WERI-Rb-1 (cell line): ENCODE measurements at regions not wholly inside any gene's neighbourhood (a gene's known extent, or its start where the extent isn't known, plus 50 kb on each side); places are given as distances from the start of the nearest gene placed in this dataset.

Source experiments
- DNase-seq: peaks from one replicate; pipeline ENCODE4 v3.0.0-alpha.2; 2020
- H3K27ac ChIP-seq: fragments of 250-450 bp; sonication (Bioruptor Pico); 2 replicates; pipeline ENCODE4 v1.5.1; 2020; ENCODE audit warnings: mild to moderate bottlenecking, moderate library complexity
- H3K27me3 ChIP-seq: fragments of 250-450 bp; sonication (Bioruptor Pico); 2 replicates; pipeline ENCODE4 v1.5.1; 2021; ENCODE audit warnings: mild to moderate bottlenecking, low read depth, moderate library complexity; ENCODE audit not compliant: insufficient read depth, severe bottlenecking
- H3K36me3 ChIP-seq: fragments of 250-450 bp; sonication (Bioruptor Pico); 2 replicates; pipeline ENCODE4 v1.5.1; 2020; ENCODE audit warnings: mild to moderate bottlenecking, moderate library complexity
- H3K4me3 ChIP-seq: 2 replicates; pipeline ENCODE4 v1.5.1; 2011; ENCODE audit warnings: low read depth, mild to moderate bottlenecking, control low read depth, low read length
- H3K9me3 ChIP-seq: fragments of 250-450 bp; sonication (Bioruptor Pico); 2 replicates; pipeline ENCODE4 v1.5.1; 2021; ENCODE audit warnings: mild to moderate bottlenecking, moderate library complexity; ENCODE audit not compliant: severe bottlenecking
- TF ChIP-seq, protein P1 (sequence below): IDR thresholded peaks from 2 replicates; pipeline ENCODE4 v1.5.1; 2011; ENCODE audit warnings: low read depth, mild to moderate bottlenecking, control low read depth, inconsistent platforms, low read length

- Histone ChIP-seq H3K27me3 (no peaks in the 10 kb centered on the region), H3K4me3 (no peak overlapping the region), H3K27ac (no peak overlapping the region), H3K36me3 (no peaks in the 10 kb centered on the region), H3K9me3 (peaks cover 2% of the 10 kb centered on the region)
- DNase-seq: no peak
- TF ChIP-seq, protein P1, sequence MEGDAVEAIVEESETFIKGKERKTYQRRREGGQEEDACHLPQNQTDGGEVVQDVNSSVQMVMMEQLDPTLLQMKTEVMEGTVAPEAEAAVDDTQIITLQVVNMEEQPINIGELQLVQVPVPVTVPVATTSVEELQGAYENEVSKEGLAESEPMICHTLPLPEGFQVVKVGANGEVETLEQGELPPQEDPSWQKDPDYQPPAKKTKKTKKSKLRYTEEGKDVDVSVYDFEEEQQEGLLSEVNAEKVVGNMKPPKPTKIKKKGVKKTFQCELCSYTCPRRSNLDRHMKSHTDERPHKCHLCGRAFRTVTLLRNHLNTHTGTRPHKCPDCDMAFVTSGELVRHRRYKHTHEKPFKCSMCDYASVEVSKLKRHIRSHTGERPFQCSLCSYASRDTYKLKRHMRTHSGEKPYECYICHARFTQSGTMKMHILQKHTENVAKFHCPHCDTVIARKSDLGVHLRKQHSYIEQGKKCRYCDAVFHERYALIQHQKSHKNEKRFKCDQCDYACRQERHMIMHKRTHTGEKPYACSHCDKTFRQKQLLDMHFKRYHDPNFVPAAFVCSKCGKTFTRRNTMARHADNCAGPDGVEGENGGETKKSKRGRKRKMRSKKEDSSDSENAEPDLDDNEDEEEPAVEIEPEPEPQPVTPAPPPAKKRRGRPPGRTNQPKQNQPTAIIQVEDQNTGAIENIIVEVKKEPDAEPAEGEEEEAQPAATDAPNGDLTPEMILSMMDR: no peak
Measured at GRCh38 chr5:4044881-4045280, 449.2 kb downstream of the IRX1 start.

DNA sequence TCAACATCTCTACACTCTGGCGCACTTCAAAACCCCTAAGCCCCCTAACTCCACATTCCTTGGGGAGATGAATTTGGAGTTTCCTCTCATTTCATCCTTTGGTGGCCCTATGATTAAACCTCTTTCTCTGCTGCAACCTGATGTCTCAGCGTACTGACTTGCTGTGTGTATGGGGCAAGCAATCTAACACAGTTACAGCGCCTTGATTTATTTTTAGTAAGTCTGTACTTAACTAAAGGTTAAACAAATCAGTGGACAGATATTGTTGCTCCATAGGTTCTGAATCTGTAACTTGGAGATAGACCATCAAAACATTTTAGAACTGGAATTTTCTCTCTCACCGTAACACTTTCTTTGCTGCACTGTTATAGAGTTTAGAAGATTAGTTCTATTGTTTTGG, 452.8 kb downstream of the IRX1 start:
- H3K27me3 ChIP-seq: no peaks in the 10 kb centered on the region
- no peak overlapping the region for H3K27ac ChIP-seq
- no peak for DNase-seq
- TF ChIP-seq, protein P1: no peak
- H3K4me3 ChIP-seq: no peak overlapping the region
- H3K9me3 ChIP-seq: peaks cover 2% of the 10 kb centered on the region
- H3K36me3 ChIP-seq: no peaks in the 10 kb centered on the region

GRCh38 chr5:4050203-4050602, 454.6 kb downstream of the IRX1 start:
- Histone ChIP-seq H3K27ac (no peak overlapping the region), H3K27me3 (no peaks in the 10 kb centered on the region), H3K4me3 (no peak overlapping the region), H3K36me3 (no peaks in the 10 kb centered on the region), H3K9me3 (no peaks in the 10 kb centered on the region)
- no peak for DNase-seq
- TF ChIP-seq, protein P1: no peak

- Histone ChIP-seq H3K4me3 (no peak overlapping the region), H3K36me3 (no peaks in the 10 kb centered on the region), H3K9me3 (no peaks in the 10 kb centered on the region), H3K27me3 (no peaks in the 10 kb centered on the region), H3K27ac (no peak overlapping the region)
- TF ChIP-seq, protein P1: no peak
- no peak for DNase-seq
Measured at GRCh38 chr5:4053136-4053535, 457.5 kb downstream of the IRX1 start.

GRCh38 chr5:4054092-4054491, 458.5 kb downstream of the IRX1 start:
- Histone ChIP-seq H3K9me3 (no peaks in the 10 kb centered on the region), H3K4me3 (no peak overlapping the region), H3K27ac (no peak overlapping the region), H3K27me3 (no peaks in the 10 kb centered on the region), H3K36me3 (no peaks in the 10 kb centered on the region)
- DNase-seq: no peak
- TF ChIP-seq, protein P1: no peak

DNA sequence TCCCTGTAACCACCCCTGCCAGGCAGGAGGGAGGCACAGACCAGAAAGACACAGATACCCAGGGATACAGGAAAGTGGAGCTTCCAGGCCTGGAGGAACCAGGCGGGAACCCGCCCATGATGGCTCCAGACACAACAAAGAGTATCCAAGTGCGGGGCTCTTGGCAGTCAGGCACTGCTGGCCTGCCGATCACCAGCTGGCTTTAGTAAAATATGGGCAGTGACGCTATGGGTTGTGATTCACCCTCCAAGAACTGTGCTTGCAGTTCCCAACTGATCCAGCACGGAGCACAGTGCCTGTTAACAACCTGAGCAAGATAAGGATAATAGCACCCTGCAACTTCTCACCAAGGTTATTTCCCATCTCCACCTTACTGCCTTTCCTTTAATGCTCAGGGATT, 463.3 kb downstream of the IRX1 start:
- TF ChIP-seq, protein P1: no peak
- Histone ChIP-seq H3K27ac (no peak overlapping the region), H3K9me3 (no peaks in the 10 kb centered on the region), H3K4me3 (no peak overlapping the region), H3K27me3 (no peaks in the 10 kb centered on the region), H3K36me3 (no peaks in the 10 kb centered on the region)
- DNase-seq: no peak
